NCI-H1417 (cell line): ENCODE measurements at regions not wholly inside any gene's neighbourhood (a gene's known extent, or its start where the extent isn't known, plus 50 kb on each side); places are given as distances from the start of the nearest gene placed in this dataset.
A peak's percentile ranks its signal among the peaks of the same experiment; 100 is the strongest.

Source experiments
- DNase-seq, 3 experiments: peaks; one replicate each; lab custom pipeline; 2025; lab: John Stamatoyannopoulos, UW

- DNase-seq, result peak in 1 of 3 experiments; percentile 0
Observed at GRCh38 chr13:29903543-29903942, 53.1 kb upstream of the UBL3 start.

DNA sequence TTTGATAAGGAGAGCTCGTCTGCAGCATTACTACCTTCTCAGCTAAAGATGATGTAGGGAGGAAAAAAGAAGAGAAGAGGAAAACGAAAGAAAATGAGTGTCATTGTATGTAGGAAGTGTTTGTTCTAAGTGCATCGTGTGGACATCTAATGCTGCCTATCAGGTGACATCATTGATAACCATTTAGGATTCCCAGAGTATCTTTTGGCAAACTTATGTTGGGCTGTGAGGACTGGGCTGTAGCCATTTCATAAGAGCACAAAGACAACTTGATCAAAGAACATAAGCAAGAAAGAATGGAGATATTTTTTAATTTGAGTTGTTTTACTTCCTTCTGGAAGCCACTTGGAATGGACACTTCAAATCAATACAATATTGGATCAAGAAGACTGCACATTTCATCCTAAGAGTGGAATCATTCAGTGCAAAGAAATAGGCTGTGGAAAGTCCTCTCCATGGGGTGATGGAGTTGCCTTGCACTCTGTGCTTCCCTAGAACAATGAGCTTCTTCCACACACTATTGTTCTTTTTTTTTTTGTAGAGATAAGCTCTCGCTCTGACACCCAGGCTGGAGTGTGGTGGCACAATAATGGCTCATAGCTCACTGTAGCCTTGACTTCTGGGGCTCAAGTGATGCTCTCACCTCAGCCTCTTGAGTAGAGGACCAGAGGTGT is 52.4 kb upstream of the UBL3 start:
- no peak for DNase-seq

DNA sequence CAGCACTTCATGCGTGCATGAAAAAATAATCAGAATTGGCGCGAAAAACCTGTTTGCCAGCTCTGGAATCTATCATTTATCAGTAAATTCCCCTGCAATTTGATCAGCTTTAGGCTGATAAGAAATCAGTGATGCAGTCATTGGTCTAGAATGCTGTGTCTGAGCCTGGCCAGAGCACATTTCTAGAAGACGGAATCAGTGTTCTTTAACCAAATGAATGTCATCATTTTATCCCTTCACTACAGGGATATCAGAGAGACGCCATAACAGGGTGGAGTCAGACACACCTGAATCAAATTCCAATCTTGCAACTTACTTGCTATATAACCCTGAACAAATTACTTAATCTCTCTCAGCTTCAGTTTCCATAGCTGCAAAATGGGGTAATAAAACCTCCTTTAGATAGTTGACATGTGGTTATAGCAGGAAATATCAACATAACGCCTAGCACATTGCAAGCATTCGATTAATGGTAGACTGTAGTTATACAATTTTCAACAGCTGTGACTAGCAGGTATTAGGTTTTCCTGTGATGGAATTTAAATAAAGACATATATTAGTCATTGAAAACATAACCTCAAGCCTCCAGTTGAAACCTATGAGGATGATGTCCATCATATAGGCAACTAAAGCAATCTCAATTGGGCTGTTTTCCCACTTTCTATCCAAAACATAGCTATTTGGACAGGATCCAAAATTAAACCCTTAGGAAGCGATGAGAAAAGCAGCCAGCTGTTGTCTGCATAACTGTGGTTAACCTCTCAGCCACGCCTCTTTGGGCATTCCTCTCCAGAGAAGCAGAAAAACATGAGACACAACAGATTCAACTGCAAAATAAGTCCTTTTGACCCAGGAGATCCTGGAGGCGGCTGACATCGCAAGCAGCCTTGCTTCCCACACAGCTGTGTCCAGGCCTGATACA is 51.6 kb upstream of the UBL3 start:
- DNase-seq, result peak in 1 of 3 experiments; percentile 60
